Esophagus muscularis mucosa (tissue), 3 donors: ENCODE measurements at regions not wholly inside any gene's neighbourhood (a gene's known extent, or its start where the extent isn't known, plus 50 kb on each side); places are given as distances from the start of the nearest gene placed in this dataset.

Source experiments
- POLR2AphosphoS5 ChIP-seq, 2 donors: sonication (generic); formaldehyde crosslinking; IDR thresholded peaks; one replicate each; pipeline ENCODE4 v1.6.1; 2017; ENCODE audit warnings: antibody characterized with exemption in 2 of 2
- TF ChIP-seq, protein P1 (sequence below), 3 experiments: fragments of 200-600 bp in 2 of 3; fragments of 450-650 bp in 1 of 3; sonication (generic) in 2 of 3; IDR thresholded peaks; one replicate each; pipeline ENCODE4 v1.5.1; 2017 to 2019; ENCODE audit warnings: antibody characterized with exemption in 3 of 3, mild to moderate bottlenecking in 2 of 3, moderate library complexity in 1 of 3

DNA sequence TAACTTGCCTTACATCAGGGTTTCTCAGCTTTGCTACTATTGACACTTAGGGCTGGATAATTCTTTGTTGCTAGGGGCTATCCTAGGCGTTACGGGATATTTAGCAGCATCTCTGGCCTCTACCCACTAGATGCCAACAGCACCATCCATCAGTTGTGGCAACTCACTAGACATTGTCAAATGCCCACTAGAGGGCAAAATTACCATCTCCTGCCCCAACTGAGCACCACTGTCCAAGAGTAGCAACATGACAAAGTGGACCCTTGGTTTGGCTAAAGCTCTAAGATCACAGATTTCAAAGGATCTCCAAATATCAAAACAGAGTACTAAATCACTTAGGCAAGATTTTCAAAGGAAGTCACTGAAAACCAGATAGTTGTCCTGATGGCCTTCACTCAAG, 251.7 kb upstream of the TBX3 start:
- TF ChIP-seq, protein P1, sequence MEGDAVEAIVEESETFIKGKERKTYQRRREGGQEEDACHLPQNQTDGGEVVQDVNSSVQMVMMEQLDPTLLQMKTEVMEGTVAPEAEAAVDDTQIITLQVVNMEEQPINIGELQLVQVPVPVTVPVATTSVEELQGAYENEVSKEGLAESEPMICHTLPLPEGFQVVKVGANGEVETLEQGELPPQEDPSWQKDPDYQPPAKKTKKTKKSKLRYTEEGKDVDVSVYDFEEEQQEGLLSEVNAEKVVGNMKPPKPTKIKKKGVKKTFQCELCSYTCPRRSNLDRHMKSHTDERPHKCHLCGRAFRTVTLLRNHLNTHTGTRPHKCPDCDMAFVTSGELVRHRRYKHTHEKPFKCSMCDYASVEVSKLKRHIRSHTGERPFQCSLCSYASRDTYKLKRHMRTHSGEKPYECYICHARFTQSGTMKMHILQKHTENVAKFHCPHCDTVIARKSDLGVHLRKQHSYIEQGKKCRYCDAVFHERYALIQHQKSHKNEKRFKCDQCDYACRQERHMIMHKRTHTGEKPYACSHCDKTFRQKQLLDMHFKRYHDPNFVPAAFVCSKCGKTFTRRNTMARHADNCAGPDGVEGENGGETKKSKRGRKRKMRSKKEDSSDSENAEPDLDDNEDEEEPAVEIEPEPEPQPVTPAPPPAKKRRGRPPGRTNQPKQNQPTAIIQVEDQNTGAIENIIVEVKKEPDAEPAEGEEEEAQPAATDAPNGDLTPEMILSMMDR (IDR thresholded peaks at IDR 0.05) = no peak
- TF ChIP-seq POLR2AphosphoS5 (IDR thresholded peaks at IDR 0.05) = no peak
